WTC11 (cell line): ENCODE measurements at regions not wholly inside any gene's neighbourhood (a gene's known extent, or its start where the extent isn't known, plus 50 kb on each side); places are given as distances from the start of the nearest gene placed in this dataset.

Experiments used
- ATAC-seq: fragments of 200-7000 bp; cut with Tn5 transposase; 2 replicates; pipeline ENCODE4 v1.10.0; 2021; ENCODE audit warnings: mild to moderate bottlenecking, moderate library complexity
- CTCF ChIA-PET: fragments of 300-600 bp; sonication (Branson Sonifier 250); formaldehyde crosslinking; loops from one replicate; lab custom pipeline; 2021; ENCODE audit warnings: antibody characterized with exemption; lab: Charles Lee
- POLR2A ChIA-PET: fragments of 350-600 bp; sonication (Branson Sonifier 250); formaldehyde crosslinking; loops from one replicate; lab custom pipeline; 2021; ENCODE audit warnings: antibody characterized with exemption; lab: Charles Lee
- DNase-seq: peaks from one replicate; pipeline ENCODE4 v3.0.0; 2021; ENCODE audit warnings: low spot score
- H3K27ac Mint-ChIP-seq: 2 replicates; pipeline ENCODE4 v1.8.0; 2021; ENCODE audit warnings: mixed read lengths
- H3K27me3 Mint-ChIP-seq: 2 replicates; pipeline ENCODE4 v1.8.0; 2021; ENCODE audit warnings: low read depth, mild to moderate bottlenecking, moderate library complexity, mixed read lengths
- H3K36me3 Mint-ChIP-seq: 2 replicates; pipeline ENCODE4 v1.8.0; 2021; ENCODE audit warnings: mixed read lengths
- H3K4me1 Mint-ChIP-seq: 2 replicates; pipeline ENCODE4 v1.8.0; 2022; ENCODE audit warnings: mixed read lengths
- H3K4me3 Mint-ChIP-seq: 2 replicates; pipeline ENCODE4 v1.8.0; 2021; ENCODE audit warnings: mild to moderate bottlenecking, moderate library complexity, mixed read lengths
- H3K9me3 Mint-ChIP-seq: 2 replicates; pipeline ENCODE4 v1.8.0; 2021; ENCODE audit warnings: mixed read lengths
- ATF1 ChIP-seq: sonication (generic); formaldehyde crosslinking; IDR thresholded peaks from 2 replicates; pipeline ENCODE4 v1.8.1; 2023; ENCODE audit warnings: mild to moderate bottlenecking, moderate library complexity, missing genetic modification reagents
- ESRRA ChIP-seq: sonication (generic); formaldehyde crosslinking; IDR thresholded peaks from 2 replicates; pipeline ENCODE4 v1.8.1; 2022; ENCODE audit warnings: mild to moderate bottlenecking, missing genetic modification reagents, borderline replicate concordance
- ETV6 ChIP-seq: sonication (generic); formaldehyde crosslinking; IDR thresholded peaks from 2 replicates; pipeline ENCODE4 v1.8.1; 2022; ENCODE audit warnings: mild to moderate bottlenecking, missing genetic modification reagents
- FOXK1 ChIP-seq: sonication (generic); formaldehyde crosslinking; IDR thresholded peaks from 2 replicates; pipeline ENCODE4 v1.8.0; 2022; ENCODE audit warnings: mild to moderate bottlenecking, moderate library complexity, missing genetic modification reagents
- HMGA2 ChIP-seq: fragments of 250-450 bp; sonication (Bioruptor Pico); IDR thresholded peaks from 2 replicates; pipeline ENCODE4 v1.4.0; 2021; ENCODE audit warnings: mild to moderate bottlenecking, moderate library complexity
- KAT7 ChIP-seq: sonication (generic); formaldehyde crosslinking; IDR thresholded peaks from 2 replicates; pipeline ENCODE4 v1.8.1; 2023; ENCODE audit warnings: missing genetic modification reagents, mild to moderate bottlenecking, borderline replicate concordance
- MXD4 ChIP-seq: fragments of 250-450 bp; sonication (Bioruptor Pico); IDR thresholded peaks from 2 replicates; pipeline ENCODE4 v1.8.0; 2021; ENCODE audit warnings: mild to moderate bottlenecking, moderate library complexity, borderline replicate concordance
- NFE2L1 ChIP-seq: sonication (generic); formaldehyde crosslinking; IDR thresholded peaks from 2 replicates; pipeline ENCODE4 v1.8.1; 2023; ENCODE audit warnings: missing genetic modification reagents
- OVOL2 ChIP-seq: fragments of 250-450 bp; sonication (Bioruptor Pico); IDR thresholded peaks from 2 replicates; pipeline ENCODE4 v1.9.0; 2021; ENCODE audit warnings: mild to moderate bottlenecking, borderline replicate concordance
- TCF7 ChIP-seq: sonication (generic); formaldehyde crosslinking; IDR thresholded peaks from 2 replicates; pipeline ENCODE4 v1.8.0; 2022; ENCODE audit warnings: mild to moderate bottlenecking, low read depth, missing genetic modification reagents, moderate library complexity
- TEAD4 ChIP-seq: sonication (generic); formaldehyde crosslinking; IDR thresholded peaks from 2 replicates; pipeline ENCODE4 v1.8.0; 2022; ENCODE audit warnings: mild to moderate bottlenecking, missing genetic modification reagents
- ZNF232 ChIP-seq: sonication (generic); formaldehyde crosslinking; IDR thresholded peaks from 2 replicates; pipeline ENCODE4 v1.8.0; 2022; ENCODE audit warnings: mild to moderate bottlenecking, missing genetic modification reagents
- ZNF416 ChIP-seq: fragments of 250-450 bp; sonication (Bioruptor Pico); IDR thresholded peaks from 2 replicates; pipeline ENCODE4 v1.9.0; 2021; ENCODE audit warnings: mild to moderate bottlenecking, inconsistent platforms
- TF ChIP-seq, protein P1 (sequence below): fragments of 250-450 bp; sonication (Bioruptor Pico); IDR thresholded peaks from 2 replicates; pipeline ENCODE4 v2.1.2; 2022; ENCODE audit warnings: mild to moderate bottlenecking, moderate library complexity
- TF ChIP-seq, protein P2 (sequence below): sonication (generic); formaldehyde crosslinking; IDR thresholded peaks from 2 replicates; pipeline ENCODE4 v1.8.0; 2022; ENCODE audit warnings: mild to moderate bottlenecking, missing genetic modification reagents
- TF ChIP-seq, protein P3 (sequence below): sonication (generic); formaldehyde crosslinking; IDR thresholded peaks from 2 replicates; pipeline ENCODE4 v1.8.0; 2023; ENCODE audit warnings: missing genetic modification reagents
- TF ChIP-seq, protein P4 (sequence below): fragments of 250-450 bp; sonication (Bioruptor Pico); IDR thresholded peaks from 2 replicates; pipeline ENCODE4 v1.9.0; 2021; ENCODE audit warnings: mild to moderate bottlenecking
- TF ChIP-seq, protein P5 (sequence below): sonication (generic); formaldehyde crosslinking; IDR thresholded peaks from 2 replicates; pipeline ENCODE4 v1.8.1; 2023; ENCODE audit warnings: mild to moderate bottlenecking, missing genetic modification reagents, borderline replicate concordance
- TF ChIP-seq, protein P6 (sequence below): sonication (generic); formaldehyde crosslinking; conservative IDR thresholded peaks from 2 replicates; pipeline ENCODE4 v1.8.1; 2022; ENCODE audit warnings: mild to moderate bottlenecking, missing genetic modification reagents
- TF ChIP-seq, protein P7 (sequence below): fragments of 250-450 bp; sonication (Bioruptor Pico); IDR thresholded peaks from 2 replicates; pipeline ENCODE4 v1.9.0; 2021; ENCODE audit warnings: mild to moderate bottlenecking
- TF ChIP-seq, protein P8 (sequence below): sonication (generic); formaldehyde crosslinking; IDR thresholded peaks from 2 replicates; pipeline ENCODE4 v1.8.0; 2022; ENCODE audit warnings: mild to moderate bottlenecking, missing genetic modification reagents
- TF ChIP-seq, protein P9 (sequence below): sonication (generic); formaldehyde crosslinking; IDR thresholded peaks from 2 replicates; pipeline ENCODE4 v1.8.1; 2022; ENCODE audit warnings: missing genetic modification reagents, borderline replicate concordance

DNA sequence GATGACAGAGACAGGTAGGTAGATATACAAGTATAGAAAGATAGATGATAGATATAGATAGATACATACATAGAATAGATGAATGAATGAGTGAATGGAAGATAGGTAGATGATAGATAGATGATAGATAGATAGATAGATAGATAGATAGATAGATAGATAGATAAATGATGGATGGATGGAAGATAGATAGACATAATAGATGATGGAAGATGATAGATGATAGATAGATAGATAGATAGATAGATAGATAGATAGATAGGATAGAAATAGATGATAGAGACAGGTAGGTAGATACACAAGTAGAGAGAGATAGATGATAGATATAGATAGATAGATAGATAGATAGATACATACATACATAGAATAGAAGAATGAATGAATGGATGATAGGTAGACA lies 510.1 kb upstream of the AUTS2 start:
- no peak for ATAC-seq

DNA sequence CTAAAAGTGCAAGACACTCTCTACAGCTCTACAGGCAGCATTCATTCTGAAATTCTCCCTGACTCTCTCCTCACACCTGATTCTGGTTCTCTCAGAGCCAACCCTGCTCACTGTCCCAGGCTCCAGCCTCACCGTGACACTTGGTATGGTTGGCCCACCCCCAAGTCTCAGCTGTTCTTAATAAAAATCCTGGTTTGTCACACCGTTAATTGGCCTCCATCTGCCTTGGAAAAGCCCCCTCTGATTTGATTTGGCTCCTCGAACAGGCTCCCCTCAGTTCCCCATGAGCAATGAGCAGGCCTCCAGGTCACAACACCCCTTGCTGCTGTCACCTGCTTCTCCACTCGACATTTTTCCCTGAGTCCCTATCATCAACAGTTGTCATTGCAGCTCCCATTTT lies 507.3 kb upstream of the AUTS2 start:
- ChIA-PET CTCF (interaction anchor here (1.0 kb wide), 1 partner anchor 29 kb away, joined by 3 read pairs; no protein-coding TSS in a partner anchor), POLR2A (no interaction called here)
- Mint-ChIP-seq H3K4me3 (no peak overlapping the region), H3K9me3 (peaks cover 24% of the 10 kb centered on the region), H3K27ac (no peak overlapping the region), H3K36me3 (peaks cover 18% of the 10 kb centered on the region), H3K4me1 (no peaks in the 10 kb centered on the region), H3K27me3 (peaks cover 9% of the 10 kb centered on the region)
- DNase-seq: no peak
- ATAC-seq: no peak
- TF ChIP-seq TCF7 (no peak), ESRRA (CRISPR knock-in tag) (no peak), FOXK1 (no peak), ZNF416 (CRISPR knock-in tag) (no peak), ATF1 (CRISPR knock-in tag) (no peak)
- TF ChIP-seq, protein P1, sequence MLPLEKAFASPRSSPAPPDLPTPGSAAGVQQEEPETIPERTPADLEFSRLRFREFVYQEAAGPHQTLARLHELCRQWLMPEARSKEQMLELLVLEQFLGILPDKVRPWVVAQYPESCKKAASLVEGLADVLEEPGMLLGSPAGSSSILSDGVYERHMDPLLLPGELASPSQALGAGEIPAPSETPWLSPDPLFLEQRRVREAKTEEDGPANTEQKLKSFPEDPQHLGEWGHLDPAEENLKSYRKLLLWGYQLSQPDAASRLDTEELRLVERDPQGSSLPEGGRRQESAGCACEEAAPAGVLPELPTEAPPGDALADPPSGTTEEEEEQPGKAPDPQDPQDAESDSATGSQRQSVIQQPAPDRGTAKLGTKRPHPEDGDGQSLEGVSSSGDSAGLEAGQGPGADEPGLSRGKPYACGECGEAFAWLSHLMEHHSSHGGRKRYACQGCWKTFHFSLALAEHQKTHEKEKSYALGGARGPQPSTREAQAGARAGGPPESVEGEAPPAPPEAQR (CRISPR knock-in tag): no peak
- TF ChIP-seq, protein P2, sequence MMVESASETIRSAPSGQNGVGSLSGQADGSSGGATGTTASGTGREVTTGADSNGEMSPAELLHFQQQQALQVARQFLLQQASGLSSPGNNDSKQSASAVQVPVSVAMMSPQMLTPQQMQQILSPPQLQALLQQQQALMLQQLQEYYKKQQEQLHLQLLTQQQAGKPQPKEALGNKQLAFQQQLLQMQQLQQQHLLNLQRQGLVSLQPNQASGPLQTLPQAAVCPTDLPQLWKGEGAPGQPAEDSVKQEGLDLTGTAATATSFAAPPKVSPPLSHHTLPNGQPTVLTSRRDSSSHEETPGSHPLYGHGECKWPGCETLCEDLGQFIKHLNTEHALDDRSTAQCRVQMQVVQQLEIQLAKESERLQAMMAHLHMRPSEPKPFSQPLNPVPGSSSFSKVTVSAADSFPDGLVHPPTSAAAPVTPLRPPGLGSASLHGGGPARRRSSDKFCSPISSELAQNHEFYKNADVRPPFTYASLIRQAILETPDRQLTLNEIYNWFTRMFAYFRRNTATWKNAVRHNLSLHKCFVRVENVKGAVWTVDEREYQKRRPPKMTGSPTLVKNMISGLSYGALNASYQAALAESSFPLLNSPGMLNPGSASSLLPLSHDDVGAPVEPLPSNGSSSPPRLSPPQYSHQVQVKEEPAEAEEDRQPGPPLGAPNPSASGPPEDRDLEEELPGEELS (CRISPR knock-in tag): no peak
- TF ChIP-seq, protein P3, sequence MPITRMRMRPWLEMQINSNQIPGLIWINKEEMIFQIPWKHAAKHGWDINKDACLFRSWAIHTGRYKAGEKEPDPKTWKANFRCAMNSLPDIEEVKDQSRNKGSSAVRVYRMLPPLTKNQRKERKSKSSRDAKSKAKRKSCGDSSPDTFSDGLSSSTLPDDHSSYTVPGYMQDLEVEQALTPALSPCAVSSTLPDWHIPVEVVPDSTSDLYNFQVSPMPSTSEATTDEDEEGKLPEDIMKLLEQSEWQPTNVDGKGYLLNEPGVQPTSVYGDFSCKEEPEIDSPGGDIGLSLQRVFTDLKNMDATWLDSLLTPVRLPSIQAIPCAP (CRISPR knock-in tag): no peak

More for the DNA sequence above, 510.1 kb upstream of the AUTS2 start:
- Mint-ChIP-seq H3K36me3 (peaks cover under 1% of the 10 kb centered on the region), H3K9me3 (peaks cover 4% of the 10 kb centered on the region), H3K4me1 (no peaks in the 10 kb centered on the region), H3K27ac (no peak overlapping the region), H3K4me3 (no peak overlapping the region), H3K27me3 (no peaks in the 10 kb centered on the region; the same call in 1 of the 2 replicates)
- TF ChIP-seq HMGA2 (CRISPR knock-in tag) (no peak), OVOL2 (no peak), TEAD4 (CRISPR knock-in tag) (no peak), KAT7 (CRISPR knock-in tag) (no peak), ETV6 (CRISPR knock-in tag) (no peak), NFE2L1 (no peak), ATF1 (CRISPR knock-in tag) (no peak), ZNF232 (CRISPR knock-in tag) (no peak), MXD4 (CRISPR knock-in tag) (no peak)
- TF ChIP-seq, protein P4, sequence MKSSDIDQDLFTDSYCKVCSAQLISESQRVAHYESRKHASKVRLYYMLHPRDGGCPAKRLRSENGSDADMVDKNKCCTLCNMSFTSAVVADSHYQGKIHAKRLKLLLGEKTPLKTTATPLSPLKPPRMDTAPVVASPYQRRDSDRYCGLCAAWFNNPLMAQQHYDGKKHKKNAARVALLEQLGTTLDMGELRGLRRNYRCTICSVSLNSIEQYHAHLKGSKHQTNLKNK (CRISPR knock-in tag): no peak
- TF ChIP-seq, protein P5, sequence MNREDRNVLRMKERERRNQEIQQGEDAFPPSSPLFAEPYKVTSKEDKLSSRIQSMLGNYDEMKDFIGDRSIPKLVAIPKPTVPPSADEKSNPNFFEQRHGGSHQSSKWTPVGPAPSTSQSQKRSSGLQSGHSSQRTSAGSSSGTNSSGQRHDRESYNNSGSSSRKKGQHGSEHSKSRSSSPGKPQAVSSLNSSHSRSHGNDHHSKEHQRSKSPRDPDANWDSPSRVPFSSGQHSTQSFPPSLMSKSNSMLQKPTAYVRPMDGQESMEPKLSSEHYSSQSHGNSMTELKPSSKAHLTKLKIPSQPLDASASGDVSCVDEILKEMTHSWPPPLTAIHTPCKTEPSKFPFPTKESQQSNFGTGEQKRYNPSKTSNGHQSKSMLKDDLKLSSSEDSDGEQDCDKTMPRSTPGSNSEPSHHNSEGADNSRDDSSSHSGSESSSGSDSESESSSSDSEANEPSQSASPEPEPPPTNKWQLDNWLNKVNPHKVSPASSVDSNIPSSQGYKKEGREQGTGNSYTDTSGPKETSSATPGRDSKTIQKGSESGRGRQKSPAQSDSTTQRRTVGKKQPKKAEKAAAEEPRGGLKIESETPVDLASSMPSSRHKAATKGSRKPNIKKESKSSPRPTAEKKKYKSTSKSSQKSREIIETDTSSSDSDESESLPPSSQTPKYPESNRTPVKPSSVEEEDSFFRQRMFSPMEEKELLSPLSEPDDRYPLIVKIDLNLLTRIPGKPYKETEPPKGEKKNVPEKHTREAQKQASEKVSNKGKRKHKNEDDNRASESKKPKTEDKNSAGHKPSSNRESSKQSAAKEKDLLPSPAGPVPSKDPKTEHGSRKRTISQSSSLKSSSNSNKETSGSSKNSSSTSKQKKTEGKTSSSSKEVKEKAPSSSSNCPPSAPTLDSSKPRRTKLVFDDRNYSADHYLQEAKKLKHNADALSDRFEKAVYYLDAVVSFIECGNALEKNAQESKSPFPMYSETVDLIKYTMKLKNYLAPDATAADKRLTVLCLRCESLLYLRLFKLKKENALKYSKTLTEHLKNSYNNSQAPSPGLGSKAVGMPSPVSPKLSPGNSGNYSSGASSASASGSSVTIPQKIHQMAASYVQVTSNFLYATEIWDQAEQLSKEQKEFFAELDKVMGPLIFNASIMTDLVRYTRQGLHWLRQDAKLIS (CRISPR knock-in tag): no peak
- TF ChIP-seq, protein P6, sequence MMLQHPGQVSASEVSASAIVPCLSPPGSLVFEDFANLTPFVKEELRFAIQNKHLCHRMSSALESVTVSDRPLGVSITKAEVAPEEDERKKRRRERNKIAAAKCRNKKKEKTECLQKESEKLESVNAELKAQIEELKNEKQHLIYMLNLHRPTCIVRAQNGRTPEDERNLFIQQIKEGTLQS (CRISPR knock-in tag): no peak
- TF ChIP-seq, protein P7, sequence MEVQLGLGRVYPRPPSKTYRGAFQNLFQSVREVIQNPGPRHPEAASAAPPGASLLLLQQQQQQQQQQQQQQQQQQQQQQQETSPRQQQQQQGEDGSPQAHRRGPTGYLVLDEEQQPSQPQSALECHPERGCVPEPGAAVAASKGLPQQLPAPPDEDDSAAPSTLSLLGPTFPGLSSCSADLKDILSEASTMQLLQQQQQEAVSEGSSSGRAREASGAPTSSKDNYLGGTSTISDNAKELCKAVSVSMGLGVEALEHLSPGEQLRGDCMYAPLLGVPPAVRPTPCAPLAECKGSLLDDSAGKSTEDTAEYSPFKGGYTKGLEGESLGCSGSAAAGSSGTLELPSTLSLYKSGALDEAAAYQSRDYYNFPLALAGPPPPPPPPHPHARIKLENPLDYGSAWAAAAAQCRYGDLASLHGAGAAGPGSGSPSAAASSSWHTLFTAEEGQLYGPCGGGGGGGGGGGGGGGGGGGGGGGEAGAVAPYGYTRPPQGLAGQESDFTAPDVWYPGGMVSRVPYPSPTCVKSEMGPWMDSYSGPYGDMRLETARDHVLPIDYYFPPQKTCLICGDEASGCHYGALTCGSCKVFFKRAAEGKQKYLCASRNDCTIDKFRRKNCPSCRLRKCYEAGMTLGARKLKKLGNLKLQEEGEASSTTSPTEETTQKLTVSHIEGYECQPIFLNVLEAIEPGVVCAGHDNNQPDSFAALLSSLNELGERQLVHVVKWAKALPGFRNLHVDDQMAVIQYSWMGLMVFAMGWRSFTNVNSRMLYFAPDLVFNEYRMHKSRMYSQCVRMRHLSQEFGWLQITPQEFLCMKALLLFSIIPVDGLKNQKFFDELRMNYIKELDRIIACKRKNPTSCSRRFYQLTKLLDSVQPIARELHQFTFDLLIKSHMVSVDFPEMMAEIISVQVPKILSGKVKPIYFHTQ (CRISPR knock-in tag): no peak
- TF ChIP-seq, protein P8, sequence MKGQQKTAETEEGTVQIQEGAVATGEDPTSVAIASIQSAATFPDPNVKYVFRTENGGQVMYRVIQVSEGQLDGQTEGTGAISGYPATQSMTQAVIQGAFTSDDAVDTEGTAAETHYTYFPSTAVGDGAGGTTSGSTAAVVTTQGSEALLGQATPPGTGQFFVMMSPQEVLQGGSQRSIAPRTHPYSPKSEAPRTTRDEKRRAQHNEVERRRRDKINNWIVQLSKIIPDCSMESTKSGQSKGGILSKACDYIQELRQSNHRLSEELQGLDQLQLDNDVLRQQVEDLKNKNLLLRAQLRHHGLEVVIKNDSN (CRISPR knock-in tag): no peak
- TF ChIP-seq, protein P9, sequence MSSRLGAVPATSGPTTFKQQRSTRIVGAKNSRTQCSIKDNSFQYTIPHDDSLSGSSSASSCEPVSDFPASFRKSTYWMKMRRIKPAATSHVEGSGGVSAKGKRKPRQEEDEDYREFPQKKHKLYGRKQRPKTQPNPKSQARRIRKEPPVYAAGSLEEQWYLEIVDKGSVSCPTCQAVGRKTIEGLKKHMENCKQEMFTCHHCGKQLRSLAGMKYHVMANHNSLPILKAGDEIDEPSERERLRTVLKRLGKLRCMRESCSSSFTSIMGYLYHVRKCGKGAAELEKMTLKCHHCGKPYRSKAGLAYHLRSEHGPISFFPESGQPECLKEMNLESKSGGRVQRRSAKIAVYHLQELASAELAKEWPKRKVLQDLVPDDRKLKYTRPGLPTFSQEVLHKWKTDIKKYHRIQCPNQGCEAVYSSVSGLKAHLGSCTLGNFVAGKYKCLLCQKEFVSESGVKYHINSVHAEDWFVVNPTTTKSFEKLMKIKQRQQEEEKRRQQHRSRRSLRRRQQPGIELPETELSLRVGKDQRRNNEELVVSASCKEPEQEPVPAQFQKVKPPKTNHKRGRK: no peak
- POLR2A ChIA-PET: no interaction called here
- CTCF ChIA-PET: no interaction called here
- no peak for DNase-seq
